ENCODE measurements at regions not wholly inside any gene's neighbourhood (a gene's known extent, or its start where the extent isn't known, plus 50 kb on each side); places are given as distances from the start of the nearest gene placed in this dataset.

DNA sequence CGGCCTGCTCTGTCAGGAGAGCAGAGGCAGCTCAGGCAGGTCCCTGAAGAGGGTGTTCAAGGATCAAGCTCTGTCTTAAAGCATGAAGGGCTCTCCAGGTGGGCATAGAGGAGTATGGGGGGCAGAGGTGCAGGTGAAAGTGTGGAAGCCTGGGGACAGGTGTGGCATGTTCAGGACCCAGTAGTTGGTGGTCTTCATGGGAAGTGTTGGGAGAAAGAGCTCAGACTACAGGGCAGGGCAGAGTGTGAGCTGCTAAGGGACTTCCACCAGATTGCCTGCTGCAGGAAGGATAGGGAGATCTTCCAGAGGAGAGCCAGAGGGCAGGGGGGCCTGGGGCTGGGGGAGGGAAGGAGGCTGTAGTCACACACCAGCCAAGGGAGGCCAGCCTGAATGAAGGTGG, 156.5 kb upstream of the GDF10 start:
- TF ChIP-seq, protein P1, sequence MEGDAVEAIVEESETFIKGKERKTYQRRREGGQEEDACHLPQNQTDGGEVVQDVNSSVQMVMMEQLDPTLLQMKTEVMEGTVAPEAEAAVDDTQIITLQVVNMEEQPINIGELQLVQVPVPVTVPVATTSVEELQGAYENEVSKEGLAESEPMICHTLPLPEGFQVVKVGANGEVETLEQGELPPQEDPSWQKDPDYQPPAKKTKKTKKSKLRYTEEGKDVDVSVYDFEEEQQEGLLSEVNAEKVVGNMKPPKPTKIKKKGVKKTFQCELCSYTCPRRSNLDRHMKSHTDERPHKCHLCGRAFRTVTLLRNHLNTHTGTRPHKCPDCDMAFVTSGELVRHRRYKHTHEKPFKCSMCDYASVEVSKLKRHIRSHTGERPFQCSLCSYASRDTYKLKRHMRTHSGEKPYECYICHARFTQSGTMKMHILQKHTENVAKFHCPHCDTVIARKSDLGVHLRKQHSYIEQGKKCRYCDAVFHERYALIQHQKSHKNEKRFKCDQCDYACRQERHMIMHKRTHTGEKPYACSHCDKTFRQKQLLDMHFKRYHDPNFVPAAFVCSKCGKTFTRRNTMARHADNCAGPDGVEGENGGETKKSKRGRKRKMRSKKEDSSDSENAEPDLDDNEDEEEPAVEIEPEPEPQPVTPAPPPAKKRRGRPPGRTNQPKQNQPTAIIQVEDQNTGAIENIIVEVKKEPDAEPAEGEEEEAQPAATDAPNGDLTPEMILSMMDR (IDR thresholded peaks at IDR 0.05): no peak
- no peak for TF ChIP-seq EP300 (IDR thresholded peaks at IDR 0.05)
